ENCODE measurements at regions not wholly inside any gene's neighbourhood (a gene's known extent, or its start where the extent isn't known, plus 50 kb on each side); places are given as distances from the start of the nearest gene placed in this dataset.

GRCh38 chr5:85517386-85517785 lies 1100.4 kb upstream of the COX7C start:
- H3K36me3 ChIP-seq (ENCODE audit: control insufficient read depth in 2 of 4, insufficient read depth in 4 of 4, low read length in 3 of 4), result no peaks in the 10 kb centered on the region
- ChIA-PET POLR2A (ENCODE audit: partially characterized antibody) (no interaction called here), CTCF (ENCODE audit: partially characterized antibody) (no interaction called here)
- H4K20me1 ChIP-seq (replicated peaks in 1 of 2; ENCODE audit: control insufficient read depth in 1 of 2, insufficient read depth in 2 of 2, low read length in 2 of 2), result no peaks in the 10 kb centered on the region
- no peaks in the 10 kb centered on the region for H3K9me3 ChIP-seq (ENCODE audit: insufficient read depth in 2 of 2, low read depth in 1 of 2, low read length in 1 of 2)
- no peaks in the 10 kb centered on the region for H3K79me1 ChIP-seq (ENCODE audit: low read depth, low read length)
- no peaks in the 10 kb centered on the region for H3K4me1 ChIP-seq (replicated peaks in 1 of 4; ENCODE audit: control insufficient read depth in 3 of 4, insufficient read depth in 4 of 4, low read length in 3 of 4)
- H2BK120ac ChIP-seq (replicated peaks; ENCODE audit: low read depth, low read length), result no peak overlapping the region
- H3K56ac ChIP-seq (replicated peaks; ENCODE audit: insufficient read length, low read depth, low read length), result no peak overlapping the region
- H4K91ac ChIP-seq (replicated peaks; ENCODE audit: insufficient read length, low read length), result no peak overlapping the region
- 92% methylated on average over 3 of the region's 3 CpGs; no CpG with 5 or more reads in 1 of the 2 experiments for WGBS, 2 experiments (ENCODE audit: extremely low coverage in 1 of 2, insufficient coverage in 1 of 2, insufficient read length in 1 of 2, insufficient replicate concordance in 2 of 2, low coverage in 1 of 2, low lambda C conversion rate in 2 of 2, missing lambda C conversion rate in 1 of 2)
- H4K8ac ChIP-seq (ENCODE audit: extremely low read depth, insufficient read depth, low read length), result no peak overlapping the region
- H3K14ac ChIP-seq (ENCODE audit: insufficient read length), result no peak overlapping the region
- H2AK5ac ChIP-seq (ENCODE audit: low read depth, low read length), result no peak overlapping the region
- no peak overlapping the region for H2BK5ac ChIP-seq (ENCODE audit: low read depth, low read length)
- no peak overlapping the region for H3K4me3 ChIP-seq (ENCODE audit: extremely low read depth in 1 of 4, insufficient read depth in 2 of 4, low read depth in 3 of 4, low read length in 4 of 4)
- no peak overlapping the region for H3K9ac ChIP-seq (replicated peaks in 1 of 4; ENCODE audit: extremely low read depth in 1 of 4, low read depth in 3 of 4, low read length in 3 of 4)
- H3K4me2 ChIP-seq (ENCODE audit: insufficient read depth in 1 of 2, low read depth in 2 of 2, low read length in 2 of 2), result no peak overlapping the region
- H3K23ac ChIP-seq (ENCODE audit: insufficient read length), result no peak overlapping the region
- FAIRE-seq (no peak), DNase-seq (ENCODE audit: low read depth in 1 of 2, low spot score in 2 of 2) (no peak)
- H2BK15ac ChIP-seq (ENCODE audit: low read length), result no peak overlapping the region
- H4K5ac ChIP-seq (ENCODE audit: insufficient read length, low read depth, low read length), result no peak overlapping the region
- no peak overlapping the region for H3K4ac ChIP-seq (replicated peaks; ENCODE audit: insufficient read length, low read depth, low read length)
- H3K79me2 ChIP-seq (ENCODE audit: control insufficient read depth in 1 of 2, insufficient read depth in 2 of 2, low read length in 2 of 2), result no peaks in the 10 kb centered on the region
- H2AFZ ChIP-seq (ENCODE audit: low read length), result no peak overlapping the region
- no peak overlapping the region for H3K18ac ChIP-seq (ENCODE audit: extremely low read depth, low read length)
- H3K23me2 ChIP-seq (ENCODE audit: low read depth, low read length), result no peaks in the 10 kb centered on the region
- H3K27me3 ChIP-seq (replicated peaks in 1 of 4; ENCODE audit: control insufficient read depth in 3 of 4, extremely low read depth in 1 of 4, insufficient read depth in 3 of 4, low read length in 3 of 4), result no peaks in the 10 kb centered on the region
- no peak overlapping the region for H2BK12ac ChIP-seq (ENCODE audit: low read depth, low read length)
- H3K27ac ChIP-seq (ENCODE audit: low read depth, low read length), result no peak overlapping the region
- H2BK20ac ChIP-seq (ENCODE audit: low read length), result no peak overlapping the region
- TF ChIP-seq TEAD4 (IDR thresholded peaks at IDR 0.05; ENCODE audit: low read depth, low read length) (no peak), RBBP5 (IDR thresholded peaks at IDR 0.05; ENCODE audit: borderline replicate concordance, low read depth, low read length) (no peak), MAFK (IDR thresholded peaks at IDR 0.05; ENCODE audit: low read depth, low read length) (no peak), SRF (IDR thresholded peaks at IDR 0.05; ENCODE audit: low read depth, low read length) (no peak), CHD1 (IDR thresholded peaks at IDR 0.05; ENCODE audit: low read depth, low read length) (no peak), SP4 (IDR thresholded peaks at IDR 0.05; ENCODE audit: low read length) (no peak), KDM5A (IDR thresholded peaks at IDR 0.05; ENCODE audit: low read length) (no peak), HDAC6 (IDR thresholded peaks at IDR 0.05; ENCODE audit: low read depth, low read length) (no peak), BRCA1 (IDR thresholded peaks at IDR 0.05; ENCODE audit: low read depth, low read length) (no peak)

Measured in H1 (cell line).